NOMO-1 treated with DMSO at 0.1 percent for 48 hours (cell line): ENCODE measurements at regions not wholly inside any gene's neighbourhood (a gene's known extent, or its start where the extent isn't known, plus 50 kb on each side); places are given as distances from the start of the nearest gene placed in this dataset.
A peak's percentile ranks its signal among the peaks of the same experiment; 100 is the strongest.

Source experiments
- DNase-seq: peaks from one replicate; lab custom pipeline; 2025; ENCODE audit not compliant: unreplicated experiment; lab: John Stamatoyannopoulos, UW

DNA sequence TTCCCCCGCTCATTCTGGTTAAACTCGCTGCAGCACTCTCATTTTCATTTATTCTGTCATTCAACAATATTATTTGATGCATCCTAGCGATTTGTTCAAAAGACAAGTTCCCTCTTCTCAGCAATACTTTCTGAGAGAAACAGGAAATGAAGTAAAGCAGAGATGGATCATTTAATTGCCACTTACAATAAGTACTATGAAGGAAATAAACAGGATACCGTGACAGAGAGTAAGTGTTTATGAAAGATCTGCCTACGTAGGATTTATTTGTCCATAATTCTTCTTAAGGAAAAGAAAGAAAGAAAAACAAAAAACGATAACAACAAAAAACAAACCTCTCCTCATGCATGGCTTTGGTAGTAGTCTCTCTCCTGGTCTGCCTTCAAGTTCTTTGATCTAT, 406.8 kb upstream of the ZNF608 start:
- peak; percentile 27 for DNase-seq

DNA sequence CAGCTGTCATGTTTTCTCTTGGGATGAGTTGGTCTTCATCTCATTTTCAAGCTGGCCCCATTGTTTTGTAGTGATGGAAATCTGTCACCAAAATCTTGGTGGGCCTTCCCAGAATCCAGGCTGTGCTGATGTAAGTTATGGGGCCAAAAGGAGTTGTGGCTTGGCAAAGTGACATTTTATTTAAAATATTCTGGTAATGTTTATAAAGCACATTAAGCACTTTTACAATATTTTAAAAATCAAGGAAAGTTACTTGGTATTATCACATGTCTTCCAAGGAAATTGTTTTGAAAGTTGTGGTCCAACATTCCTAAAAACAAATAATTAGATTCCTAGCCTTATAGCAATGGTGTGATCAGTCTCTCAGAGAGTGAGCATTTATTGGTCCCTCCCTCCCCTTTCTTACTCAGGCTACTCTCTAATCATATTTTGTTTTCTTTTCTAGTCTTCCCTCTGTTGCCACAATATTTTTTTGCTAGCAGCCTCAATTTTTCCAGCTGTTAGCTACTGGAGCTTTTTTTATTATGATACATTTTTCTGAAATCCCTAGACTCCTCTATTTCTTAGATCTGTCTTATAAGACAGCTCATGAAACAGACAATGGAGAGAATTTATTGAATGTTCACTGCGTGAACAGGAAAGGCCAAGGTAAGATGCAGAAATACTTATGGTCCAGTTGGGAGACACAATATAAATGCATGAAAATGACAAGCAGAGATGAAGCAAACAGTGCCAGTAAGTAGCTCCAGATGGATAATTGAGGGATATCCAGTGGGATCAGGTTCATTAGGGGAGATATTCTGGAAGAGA, 408.1 kb upstream of the ZNF608 start:
- no peak for DNase-seq

DNA sequence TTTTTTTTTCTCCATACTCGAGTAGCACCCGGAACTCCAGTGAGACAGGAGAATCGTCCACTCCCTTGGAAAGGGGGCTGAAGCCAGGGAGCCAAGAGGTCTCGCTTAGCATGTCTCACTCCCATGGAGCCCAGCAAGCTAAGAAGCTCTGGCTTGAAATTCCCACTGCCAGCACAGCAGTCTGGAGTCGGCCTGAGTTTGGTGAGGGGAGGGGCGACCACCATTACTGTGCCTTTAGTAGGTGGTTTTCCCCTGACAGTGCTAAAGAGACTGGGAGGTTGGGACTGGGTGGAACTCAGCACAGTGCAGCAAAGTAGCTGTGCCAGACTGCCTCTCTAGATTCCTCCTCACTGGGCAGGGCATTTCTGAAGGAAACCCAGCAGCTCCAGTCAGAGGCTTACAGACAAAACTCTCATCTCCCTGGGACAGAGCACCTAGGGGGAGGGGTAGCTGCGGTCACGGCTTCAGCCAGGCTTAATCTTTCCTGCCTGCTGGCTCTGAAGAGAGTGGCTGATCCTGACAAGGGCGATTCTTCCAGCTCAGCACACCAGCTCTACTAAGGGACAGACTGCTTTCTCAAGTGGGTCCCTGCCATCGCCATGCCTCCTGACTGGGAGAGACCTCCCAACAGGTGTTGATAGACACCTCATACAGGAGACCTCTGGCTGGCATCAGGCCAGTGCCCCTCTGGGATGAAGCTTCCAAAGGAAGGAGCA, 414.5 kb upstream of the ZNF608 start:
- DNase-seq: no peak

DNA sequence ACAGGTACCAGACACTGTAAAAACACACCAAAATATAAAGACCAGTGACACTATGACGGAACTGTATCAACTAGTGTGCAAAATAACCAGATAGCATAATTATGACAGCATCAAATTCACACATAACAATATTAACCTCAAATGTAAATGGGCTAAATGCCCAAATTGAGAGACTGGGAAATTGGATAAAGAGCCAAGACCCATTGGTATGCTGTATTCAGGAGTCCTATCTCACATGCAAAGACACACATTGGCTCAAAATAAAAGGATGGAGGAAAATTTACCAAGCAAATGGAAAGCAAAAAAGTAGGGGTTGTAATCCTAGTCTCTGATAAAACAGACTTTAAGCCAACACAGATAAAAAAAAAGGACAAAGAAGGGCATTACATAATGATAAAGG, 416.3 kb upstream of the ZNF608 start:
- no peak for DNase-seq

DNA sequence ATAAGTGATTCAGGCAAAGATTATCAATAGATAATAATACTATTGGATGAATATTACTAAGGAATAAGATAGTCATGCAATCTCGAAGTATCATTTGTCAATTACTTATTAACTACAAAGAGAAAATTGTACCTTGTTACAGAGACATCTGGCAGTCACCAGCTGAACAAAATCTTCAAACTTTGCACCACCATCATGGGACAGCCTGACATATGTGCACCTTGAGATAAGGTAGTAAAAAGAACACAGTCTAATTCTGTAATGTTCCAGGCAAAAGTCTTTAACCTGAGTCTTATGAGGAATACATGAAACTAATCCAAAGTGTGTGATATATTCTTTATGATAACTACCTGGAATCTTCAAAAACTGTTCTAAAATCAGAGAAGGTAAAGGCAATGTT, 423.0 kb upstream of the ZNF608 start:
- DNase-seq: no peak

DNA sequence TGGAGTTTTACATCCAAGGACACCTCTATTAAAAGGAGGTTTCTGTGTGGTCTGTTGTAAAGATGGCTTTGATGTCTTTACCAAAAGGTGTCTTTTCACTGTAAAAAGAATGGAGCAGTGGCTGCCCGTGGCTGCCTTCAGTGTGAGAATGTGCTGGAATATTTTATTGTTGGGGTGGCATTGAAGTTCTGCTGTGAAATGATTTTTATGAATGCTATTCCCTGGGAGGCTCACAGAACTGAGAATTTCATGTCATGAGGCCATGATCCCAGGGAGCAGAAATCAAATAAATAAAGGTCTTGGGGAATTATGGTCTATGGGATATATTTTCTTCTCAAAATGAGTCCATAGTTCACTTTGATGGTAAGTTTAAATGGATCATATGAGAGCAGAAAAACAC, 425.2 kb upstream of the ZNF608 start:
- no peak for DNase-seq

DNA sequence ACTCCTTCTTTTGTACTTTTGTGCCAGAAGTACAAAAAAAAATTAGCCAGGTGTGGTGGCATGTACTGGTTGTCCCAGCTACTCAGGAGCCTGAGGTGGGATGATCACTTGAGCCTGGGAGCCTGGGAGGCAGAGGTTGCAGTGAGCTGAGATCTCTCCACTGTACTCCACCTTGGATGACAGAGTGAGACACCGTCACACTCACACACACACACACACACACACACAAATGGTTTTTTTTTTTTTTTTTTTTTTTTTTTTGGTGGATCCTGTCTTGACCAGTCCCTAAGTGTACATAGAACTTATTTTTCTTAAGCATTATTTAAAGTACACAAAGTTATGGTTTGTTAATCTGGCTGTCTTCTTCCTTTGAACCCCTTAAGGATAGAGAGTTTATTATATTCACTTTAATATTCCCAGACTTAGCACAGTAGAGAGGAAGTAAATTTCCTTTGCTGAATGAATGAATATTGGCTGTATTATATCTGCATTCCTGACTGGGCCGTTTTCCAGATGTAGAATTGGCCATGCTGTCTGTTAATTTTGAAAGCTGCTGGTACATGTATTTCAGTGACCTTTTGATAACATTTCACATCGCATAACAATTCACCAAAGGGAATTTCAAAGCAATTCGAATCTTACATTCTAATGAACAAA, 429.0 kb upstream of the ZNF608 start:
- DNase-seq: no peak

DNA sequence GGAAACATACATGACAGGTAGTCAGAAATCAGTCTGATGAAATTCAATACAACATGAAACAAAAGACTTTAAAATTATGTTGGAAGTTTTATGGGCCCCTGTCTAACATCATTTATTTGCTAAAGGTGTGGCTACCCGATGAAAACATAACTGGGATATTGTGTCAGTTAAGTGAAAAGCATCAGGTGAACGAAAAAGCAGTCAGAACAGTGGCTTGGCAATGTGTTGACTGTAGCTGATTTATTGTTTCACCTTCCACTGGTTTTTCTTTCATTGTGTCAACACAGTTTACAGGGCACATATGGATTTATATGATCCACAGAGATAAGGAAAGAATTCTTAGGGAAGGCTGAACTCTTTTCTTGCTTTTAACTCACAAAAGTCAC, 429.6 kb upstream of the ZNF608 start:
- DNase-seq: no peak

DNA sequence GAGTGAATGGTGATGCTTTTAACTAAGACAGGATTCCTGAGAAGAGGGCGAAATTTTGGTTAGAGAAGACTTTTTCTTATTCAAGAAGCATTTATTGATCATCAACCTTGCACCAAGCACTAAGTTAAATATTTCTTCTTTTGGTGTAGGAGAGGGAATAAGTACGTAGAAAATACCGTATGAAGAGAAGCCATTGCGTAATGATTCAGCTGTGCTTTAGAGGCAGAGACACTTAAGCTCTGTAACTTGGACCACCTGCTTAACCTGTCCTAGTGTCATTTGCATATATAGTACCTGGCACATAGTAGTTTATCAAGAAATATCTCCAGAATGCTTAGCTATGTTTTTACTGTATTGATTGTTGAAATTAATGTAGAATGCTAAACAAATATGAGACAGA, 430.9 kb upstream of the ZNF608 start:
- DNase-seq: no peak

DNA sequence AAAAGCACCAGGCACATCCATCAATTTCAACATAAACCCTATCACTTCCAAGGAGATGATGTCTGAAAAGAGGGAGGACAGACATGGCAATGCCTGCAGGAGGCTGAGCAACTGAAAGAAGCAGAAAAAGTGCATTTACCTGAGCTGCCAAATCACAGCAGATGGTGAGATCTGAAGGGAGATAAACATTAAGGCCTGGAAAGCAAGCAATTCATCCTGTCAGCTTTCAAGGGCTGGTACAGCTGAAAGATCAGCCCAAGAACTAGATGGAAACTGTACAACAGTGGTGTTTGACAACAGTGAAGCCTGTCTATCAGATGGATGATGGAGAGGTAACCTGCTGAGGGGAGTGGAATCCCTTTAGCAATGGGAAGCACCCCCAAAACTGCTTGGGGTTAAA, 433.2 kb upstream of the ZNF608 start:
- no peak for DNase-seq

DNA sequence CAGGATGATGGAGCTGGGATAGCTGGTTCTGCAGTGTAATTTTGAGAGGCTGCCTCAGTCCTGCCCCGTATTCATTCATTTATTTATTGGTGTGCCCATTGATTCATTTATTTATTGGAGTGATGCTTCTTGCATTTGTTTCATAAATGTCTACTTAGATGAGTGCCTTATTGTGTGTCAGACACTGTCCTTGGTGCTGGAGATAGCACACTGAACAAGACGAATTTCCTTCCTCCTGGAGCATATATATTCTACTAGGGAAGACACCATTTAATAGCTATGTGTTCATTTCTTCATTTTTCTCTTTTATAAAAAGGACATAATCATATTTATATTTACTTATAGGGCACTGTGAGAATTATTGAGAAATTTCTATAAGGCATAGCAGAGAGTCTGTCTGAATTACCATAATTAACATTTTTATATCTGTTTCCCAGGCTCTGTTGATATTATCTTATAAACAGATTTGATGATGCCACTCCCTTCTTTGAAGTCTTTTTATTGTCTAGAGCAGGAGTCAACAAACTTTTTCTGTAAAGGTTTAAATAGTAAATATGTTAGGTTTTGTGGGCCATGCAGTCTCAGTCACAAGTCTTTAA, 433.9 kb upstream of the ZNF608 start:
- DNase-seq: no peak

DNA sequence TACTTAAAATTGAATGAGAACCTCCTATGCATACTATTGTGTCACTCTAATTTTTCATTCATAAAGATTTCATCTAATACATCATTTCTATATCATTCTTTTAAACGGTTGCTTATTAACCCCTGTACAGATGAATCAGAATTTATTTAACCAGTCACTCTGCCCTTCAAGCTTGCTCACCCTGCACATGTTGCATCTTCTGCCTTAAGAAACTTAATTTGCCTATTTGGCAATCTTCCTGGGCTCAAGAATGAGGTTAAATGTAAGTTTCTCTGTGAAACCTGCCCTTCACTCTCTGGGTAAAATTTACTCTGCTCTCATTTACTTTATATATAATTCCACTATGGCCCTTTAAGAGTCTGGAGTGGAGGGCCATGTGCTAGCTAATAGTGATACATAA, 434.7 kb upstream of the ZNF608 start:
- DNase-seq: no peak

DNA sequence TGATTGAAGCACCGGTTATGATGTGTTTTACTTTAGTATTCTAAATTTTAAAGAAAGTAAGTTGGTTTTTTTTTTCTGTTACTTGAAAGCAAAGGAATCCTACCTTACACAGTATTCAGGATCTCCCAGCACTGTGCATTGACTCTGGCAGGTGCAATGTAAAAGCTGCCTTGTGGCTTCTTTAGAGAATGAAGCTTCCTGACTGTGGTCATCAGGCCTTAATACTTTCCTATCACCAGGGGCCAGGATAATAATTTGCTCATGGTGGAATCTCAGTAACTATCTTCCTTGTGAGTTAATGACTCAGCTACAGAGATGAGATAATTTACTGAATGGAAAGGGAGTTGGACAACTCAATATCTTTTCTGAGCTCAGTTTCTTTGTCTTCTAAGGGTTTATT, 435.5 kb upstream of the ZNF608 start:
- DNase-seq: no peak

DNA sequence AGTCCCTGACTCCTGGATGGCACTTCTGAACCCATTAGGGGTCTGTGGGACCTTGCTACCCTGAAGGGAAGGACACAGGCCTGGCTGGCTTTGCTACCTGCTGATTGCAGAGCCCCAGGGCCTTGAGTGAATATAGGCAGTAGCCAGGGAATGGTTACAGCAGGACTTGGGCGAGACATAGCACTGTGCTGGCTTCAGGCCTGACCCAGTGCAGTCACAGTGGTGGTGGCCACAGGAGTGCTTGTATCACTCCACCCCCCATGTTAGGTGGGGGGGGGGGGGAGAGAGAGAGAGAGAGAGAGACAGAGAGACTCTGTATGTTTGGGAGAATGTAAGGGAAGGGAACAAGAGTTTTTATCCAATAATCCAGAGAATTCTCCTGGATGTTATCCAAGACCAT, 439.3 kb upstream of the ZNF608 start:
- no peak for DNase-seq

DNA sequence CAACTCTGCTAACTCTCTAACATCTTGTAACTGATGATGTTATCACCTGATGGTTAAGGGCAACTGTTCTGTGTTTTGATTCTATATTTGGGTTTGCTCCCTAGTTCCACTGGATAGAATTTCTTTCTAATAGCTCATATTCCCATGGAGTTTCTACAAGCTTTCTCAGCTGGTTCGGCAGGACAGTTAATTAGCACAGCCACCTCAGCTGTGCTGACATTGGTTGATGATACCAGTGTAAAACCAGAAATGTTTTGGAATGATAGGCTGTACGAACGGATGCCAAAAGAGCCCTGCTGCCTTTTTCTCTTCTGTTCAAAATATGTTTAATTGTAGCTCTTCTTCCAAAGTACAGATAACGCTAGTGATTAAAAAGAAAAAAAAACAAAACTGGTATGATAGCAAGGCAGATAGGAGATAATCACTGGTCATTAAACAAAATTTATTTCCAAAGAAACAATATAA, 440.5 kb upstream of the ZNF608 start:
- no peak for DNase-seq

DNA sequence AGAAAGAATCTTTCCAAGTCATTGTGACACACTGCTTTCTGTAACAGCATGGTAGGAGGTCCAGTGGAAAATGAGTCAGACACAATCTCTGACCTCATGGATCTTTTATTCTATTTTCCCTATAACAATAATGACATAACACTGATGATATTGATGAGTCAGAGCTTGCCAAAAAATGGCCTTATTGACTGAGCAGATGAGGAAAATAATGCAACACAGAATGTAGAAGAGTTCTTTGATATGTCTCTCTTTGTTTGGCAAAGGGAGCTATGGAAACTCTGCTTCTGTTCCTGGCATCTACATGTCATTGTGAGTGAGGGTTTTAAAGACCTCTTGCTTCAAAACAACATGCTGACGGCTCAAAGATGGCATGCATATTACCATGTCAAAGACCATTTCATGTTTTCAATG, 443.1 kb upstream of the ZNF608 start:
- no peak for DNase-seq

DNA sequence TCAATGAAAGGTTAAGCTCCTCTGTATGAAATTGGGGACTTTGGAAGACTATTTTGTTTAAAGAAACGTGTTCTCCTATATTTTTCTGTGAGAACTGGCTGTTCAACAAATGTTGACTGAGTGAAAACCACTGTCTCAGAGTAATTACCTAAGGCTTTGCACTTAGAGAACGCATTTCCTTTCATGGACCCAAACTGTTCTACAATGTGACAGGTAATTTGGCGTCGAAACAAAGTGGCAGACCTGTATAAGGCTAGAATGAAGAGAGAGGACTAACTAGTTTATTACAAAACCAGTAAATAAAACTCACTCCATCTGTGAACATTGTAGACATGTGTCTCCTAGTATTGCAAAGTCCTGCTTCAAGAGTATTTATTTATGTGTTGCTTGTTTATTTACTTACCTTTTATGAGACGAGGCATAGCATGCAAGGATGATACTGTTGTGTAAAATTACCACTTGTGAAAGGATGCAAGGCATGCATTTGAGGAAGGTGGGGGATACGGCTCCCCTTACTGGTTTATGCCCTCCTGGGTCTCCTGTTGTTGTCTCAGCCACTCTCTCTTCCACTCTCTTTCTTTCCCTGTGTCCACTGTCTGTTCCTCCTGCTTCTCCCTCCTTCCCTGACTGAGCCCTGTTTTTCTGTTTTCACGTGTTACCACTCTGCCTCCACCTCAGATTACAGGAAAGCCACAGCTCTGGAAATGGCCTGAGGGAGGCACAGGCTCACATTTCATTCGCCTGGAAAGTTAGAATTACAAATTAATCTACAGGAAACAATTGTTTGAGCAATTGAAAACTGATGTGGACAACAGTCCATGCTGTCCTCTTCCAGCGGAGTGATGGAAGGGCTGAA, 444.0 kb upstream of the ZNF608 start:
- no peak for DNase-seq

DNA sequence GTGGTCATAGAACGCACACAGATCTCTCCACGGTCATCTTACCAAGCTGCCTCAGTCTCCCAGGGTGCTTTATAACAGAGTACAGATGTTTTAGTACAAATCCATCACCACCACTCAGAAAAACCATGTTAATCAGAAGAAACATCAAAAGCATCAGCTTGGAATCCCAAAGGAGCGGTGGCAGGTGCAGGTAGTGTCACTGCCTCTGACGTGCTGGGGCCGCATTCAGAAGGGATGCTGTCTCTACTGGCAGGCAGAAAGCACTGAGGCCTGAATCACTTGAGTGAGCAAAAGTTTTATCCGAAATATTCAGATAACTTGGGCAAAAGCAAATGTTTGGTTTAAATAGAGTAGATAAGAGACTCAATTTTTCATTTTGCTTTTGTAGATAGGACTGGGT, 448.4 kb upstream of the ZNF608 start:
- no peak for DNase-seq

DNA sequence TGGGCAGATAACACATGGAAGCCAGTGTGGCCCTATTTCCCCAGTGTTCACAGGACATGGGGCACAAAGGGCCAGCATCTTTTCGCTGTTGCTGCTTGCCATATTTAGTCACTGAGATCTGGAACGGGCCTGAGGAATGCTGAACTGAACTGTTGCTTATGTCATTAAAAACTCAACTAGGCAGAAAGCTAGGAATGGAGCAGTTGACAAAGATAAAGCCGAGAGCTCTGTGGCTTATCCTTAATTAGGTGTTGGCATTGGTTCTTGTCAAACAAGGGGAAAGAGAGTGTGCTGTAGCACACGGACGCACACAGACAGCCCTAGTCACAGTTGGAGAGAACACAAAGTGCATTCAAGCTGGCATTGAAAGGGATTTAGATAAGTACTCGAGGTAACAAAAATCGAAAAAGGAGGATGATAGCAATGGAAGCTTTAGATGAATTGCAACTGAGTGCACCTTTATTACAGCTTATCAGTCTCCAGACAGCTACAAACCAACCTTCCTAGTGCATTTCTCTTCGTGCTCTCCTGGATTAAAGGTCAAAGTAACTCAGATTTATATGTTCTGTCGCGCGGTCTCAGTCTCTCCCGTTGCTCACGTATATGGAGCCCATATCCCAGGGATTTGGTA, 450.2 kb upstream of the ZNF608 start:
- DNase-seq: no peak

DNA sequence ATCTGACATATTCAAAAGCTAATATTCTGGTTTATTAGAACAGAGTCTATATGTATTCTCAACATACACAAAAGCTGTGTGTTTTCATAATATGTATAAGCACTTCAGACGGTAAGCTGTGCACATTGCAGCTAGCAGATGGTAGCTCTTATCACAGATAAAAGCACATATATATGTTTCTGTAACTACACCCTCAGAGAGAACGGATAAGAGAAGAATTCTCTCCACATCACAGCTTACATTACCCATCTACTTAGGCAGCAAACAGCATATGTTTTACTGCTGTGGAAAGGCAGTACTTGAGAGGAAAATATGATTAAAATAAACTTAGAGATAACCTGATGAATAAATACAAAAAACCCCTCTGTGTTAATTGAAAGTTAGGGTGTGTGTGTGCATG, 450.9 kb upstream of the ZNF608 start:
- DNase-seq: no peak
